H9 (cell line): ENCODE measurements at regions not wholly inside any gene's neighbourhood (a gene's known extent, or its start where the extent isn't known, plus 50 kb on each side); places are given as distances from the start of the nearest gene placed in this dataset.

Experiments used
- DNase-seq: peaks from one replicate; pipeline ENCODE4 v3.0.0-alpha.2; 2017
- H2AFZ ChIP-seq: one replicate; pipeline ENCODE4 v1.6.1; 2013; ENCODE audit warnings: mild to moderate bottlenecking, low read length, control low read depth, moderate library complexity
- H2AK5ac ChIP-seq: 2 replicates; pipeline ENCODE4 v1.6.1; 2013; ENCODE audit warnings: low read length, control low read depth, mixed read lengths; ENCODE audit not compliant: insufficient read length
- H2BK120ac ChIP-seq: one replicate; pipeline ENCODE4 v1.6.1; 2013; ENCODE audit warnings: low read depth, mild to moderate bottlenecking, low read length, control low read depth, inconsistent platforms; ENCODE audit not compliant: poor library complexity, severe bottlenecking
- H2BK12ac ChIP-seq: 2 replicates; pipeline ENCODE4 v1.6.1; 2013; ENCODE audit warnings: low read length, control low read depth, mixed read lengths, low read depth; ENCODE audit not compliant: insufficient read length
- H2BK15ac ChIP-seq: 2 replicates; pipeline ENCODE4 v1.6.1; 2013; ENCODE audit warnings: low read depth, low read length, control low read depth
- H2BK20ac ChIP-seq: one replicate; pipeline ENCODE4 v1.6.1; 2013; ENCODE audit warnings: low read depth, mild to moderate bottlenecking, low read length, control low read depth, inconsistent platforms; ENCODE audit not compliant: poor library complexity, severe bottlenecking
- H2BK5ac ChIP-seq: 2 replicates; pipeline ENCODE4 v1.6.1; 2013; ENCODE audit warnings: low read length, control low read depth, mixed read lengths; ENCODE audit not compliant: insufficient read length
- H3K14ac ChIP-seq: 2 replicates; pipeline ENCODE4 v1.6.1; 2013; ENCODE audit warnings: low read length, control low read depth; ENCODE audit not compliant: insufficient read depth
- H3K18ac ChIP-seq: 2 replicates; pipeline ENCODE4 v1.6.1; 2013; ENCODE audit warnings: low read depth, mild to moderate bottlenecking, mixed read lengths, low read length, control low read depth; ENCODE audit not compliant: insufficient read length
- H3K23ac ChIP-seq: 2 replicates; pipeline ENCODE4 v1.6.1; 2013; ENCODE audit warnings: low read length, control low read depth, mixed read lengths, low read depth; ENCODE audit not compliant: insufficient read length
- H3K23me2 ChIP-seq: 2 replicates; pipeline ENCODE4 v1.6.1; 2013; ENCODE audit warnings: low read depth, mild to moderate bottlenecking, mixed read lengths, low read length, control low read depth; ENCODE audit not compliant: insufficient read length, poor library complexity, severe bottlenecking
- H3K27ac ChIP-seq: 2 replicates; pipeline ENCODE4 v1.5.1; 2013; ENCODE audit warnings: low read length, control low read depth, mixed read lengths, low read depth; ENCODE audit not compliant: insufficient read length
- H3K27me3 ChIP-seq: 2 replicates; pipeline ENCODE4 v1.6.1; 2013; ENCODE audit warnings: low read length, control low read depth, inconsistent platforms; ENCODE audit not compliant: insufficient read depth
- H3K4ac ChIP-seq: 2 replicates; pipeline ENCODE4 v1.6.1; 2013; ENCODE audit warnings: low read depth, mild to moderate bottlenecking, control low read depth, inconsistent platforms, low read length, moderate library complexity
- H3K4me1 ChIP-seq: 2 replicates; pipeline ENCODE4 v1.6.1; 2013; ENCODE audit warnings: low read length, control low read depth, inconsistent platforms; ENCODE audit not compliant: insufficient read depth
- H3K4me2 ChIP-seq: 2 replicates; pipeline ENCODE4 v1.6.1; 2013; ENCODE audit warnings: low read length, control low read depth, mixed read lengths; ENCODE audit not compliant: insufficient read length, insufficient read depth
- H3K56ac ChIP-seq: 2 replicates; pipeline ENCODE4 v1.6.1; 2013; ENCODE audit warnings: low read depth, mild to moderate bottlenecking, mixed read lengths, low read length, control low read depth; ENCODE audit not compliant: insufficient read length
- H3K79me1 ChIP-seq: 2 replicates; pipeline ENCODE4 v1.6.1; 2013; ENCODE audit warnings: low read depth, mild to moderate bottlenecking, moderate library complexity, low read length, control low read depth, inconsistent platforms; ENCODE audit not compliant: insufficient read depth, poor library complexity, severe bottlenecking
- H3K79me2 ChIP-seq: 2 replicates; pipeline ENCODE4 v1.6.1; 2013; ENCODE audit warnings: low read length, control low read depth, inconsistent platforms; ENCODE audit not compliant: insufficient read depth
- H3K9ac ChIP-seq: 2 replicates; pipeline ENCODE4 v1.6.1; 2013; ENCODE audit warnings: low read length, control low read depth, mixed read lengths; ENCODE audit not compliant: insufficient read length; ENCODE audit errors: extremely low read depth
- H3K9me3 ChIP-seq: one replicate; pipeline ENCODE4 v1.6.1; 2013; ENCODE audit warnings: low read depth, low read length, inconsistent platforms; ENCODE audit not compliant: control insufficient read depth
- H3T11ph ChIP-seq: one replicate; pipeline ENCODE4 v1.6.1; 2013; ENCODE audit warnings: mild to moderate bottlenecking, low read length, control low read depth, inconsistent platforms
- H4K20me1 ChIP-seq: one replicate; pipeline ENCODE4 v1.6.1; 2013; ENCODE audit not compliant: control insufficient read depth, insufficient read length, insufficient read depth
- H4K5ac ChIP-seq: 2 replicates; pipeline ENCODE4 v1.6.1; 2013; ENCODE audit warnings: low read depth, mild to moderate bottlenecking, mixed read lengths, low read length, control low read depth; ENCODE audit not compliant: insufficient read length
- H4K8ac ChIP-seq: replicated peaks from 2 replicates; pipeline ENCODE4 v1.6.1; 2013; ENCODE audit warnings: low read length, control low read depth, mixed read lengths, low read depth; ENCODE audit not compliant: insufficient read length
- H4K91ac ChIP-seq: 2 replicates; pipeline ENCODE4 v1.6.1; 2013; ENCODE audit warnings: low read depth, mild to moderate bottlenecking, moderate library complexity, mixed read lengths, low read length, control low read depth; ENCODE audit not compliant: insufficient read length
- H3K27ac Mint-ChIP-seq, 3 experiments: 2 replicates in 2 of 3; 3 replicates in 1 of 3; pipeline ENCODE4 v1.8.0; 2020 to 2021; ENCODE audit warnings: mixed read lengths in 3 of 3, mild to moderate bottlenecking in 1 of 3, moderate library complexity in 1 of 3
- H3K27me3 Mint-ChIP-seq: 2 replicates; pipeline ENCODE4 v1.8.0; 2021; ENCODE audit warnings: low read depth, mild to moderate bottlenecking, moderate library complexity, mixed read lengths
- H3K36me3 Mint-ChIP-seq, 3 experiments: 2 replicates in 2 of 3; 3 replicates in 1 of 3; pipeline ENCODE4 v1.8.0; 2020 to 2021; ENCODE audit warnings: low read depth in 3 of 3, mixed read lengths in 3 of 3; ENCODE audit not compliant: insufficient read depth in 1 of 3
- H3K4me1 Mint-ChIP-seq, 2 experiments: 2 replicates each; pipeline ENCODE4 v1.8.0; 2020; ENCODE audit warnings: mixed read lengths in 2 of 2
- H3K4me3 Mint-ChIP-seq, 2 experiments: 2 replicates in 1 of 2; 3 replicates in 1 of 2; pipeline ENCODE4 v1.8.0; 2020 to 2021; ENCODE audit warnings: mild to moderate bottlenecking in 2 of 2, mixed read lengths in 2 of 2, moderate library complexity in 1 of 2
- H3K9me3 Mint-ChIP-seq, 2 experiments: 2 replicates in 1 of 2; 3 replicates in 1 of 2; pipeline ENCODE4 v1.8.0; 2020; ENCODE audit warnings: mild to moderate bottlenecking in 2 of 2, mixed read lengths in 2 of 2, moderate library complexity in 1 of 2
- WGBS: extraction: QIAGEN DNeasy Blood & Tissue Kit; methylation state at CpG from one replicate; pipeline ENCODE4 v1.1.7; 2013; ENCODE audit warnings: missing lambda C conversion rate, low lambda C conversion rate, mixed read lengths; ENCODE audit not compliant: insufficient read length; ENCODE audit errors: extremely low coverage; 5-methylcytosine and 5-hydroxymethylcytosine counted together
- TF ChIP-seq, protein P1 (sequence below): fragments of 200-600 bp; sonication (generic); conservative IDR thresholded peaks from 3 replicates; pipeline ENCODE4 v1.8.0; 2021; ENCODE audit warnings: antibody characterized with exemption, mild to moderate bottlenecking

DNA sequence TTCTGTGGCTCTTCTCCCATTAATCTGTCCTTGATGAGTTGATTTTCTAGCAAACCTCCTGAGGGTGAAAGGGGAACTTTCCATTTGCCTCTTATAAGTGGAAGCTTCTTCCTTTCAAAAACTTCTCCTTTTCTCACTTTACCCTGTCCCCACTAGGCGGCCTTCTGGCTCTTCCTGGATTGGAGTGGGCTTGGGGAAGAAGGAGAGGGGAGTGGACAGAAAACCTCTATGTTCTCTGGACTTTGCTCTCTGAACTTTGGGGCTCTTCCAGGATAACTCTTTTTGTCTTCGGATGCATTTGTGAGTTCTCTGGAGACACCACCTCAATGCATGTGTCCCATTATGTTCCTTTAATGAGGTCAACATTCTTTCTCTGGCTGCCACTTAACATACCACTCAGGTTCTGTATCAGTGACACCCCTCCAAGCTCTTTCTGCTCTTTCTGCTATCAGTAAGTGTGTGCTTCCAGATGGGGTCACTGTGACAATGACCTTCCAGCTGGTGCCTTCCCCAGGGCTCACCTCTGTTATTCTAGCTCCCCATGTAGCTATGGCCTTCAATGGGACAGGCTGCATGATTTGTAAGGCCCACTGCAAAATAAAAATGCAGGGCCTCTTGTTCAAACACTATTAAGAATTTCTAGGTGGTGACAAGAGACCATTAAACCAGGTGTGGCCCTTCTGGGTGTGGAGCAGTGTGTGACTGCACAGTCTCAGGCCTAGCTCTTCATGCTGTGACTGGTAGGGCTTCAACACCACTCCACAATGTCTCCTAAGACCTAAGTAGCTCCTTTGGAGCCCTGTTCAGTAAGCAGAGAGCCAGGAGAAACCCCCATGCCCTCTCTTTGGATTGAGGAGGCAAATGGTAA, 389.2 kb downstream of the EFNB2 start:
- Histone ChIP-seq H4K8ac (no peak overlapping the region), H2BK5ac (no peak overlapping the region), H4K91ac (no peak overlapping the region), H2BK12ac (no peak overlapping the region), H3K18ac (no peak overlapping the region), H3K23me2 (no peaks in the 10 kb centered on the region), H3K9ac (no peak overlapping the region), H2BK15ac (0 out of 2 replicates have a peak overlapping the region, but pooled peaks have one; percentile 40), H2AK5ac (no peak overlapping the region), H3K4me2 (no peak overlapping the region), H3T11ph (no peak overlapping the region), H3K27me3 (no peaks in the 10 kb centered on the region), H2BK120ac (no peak overlapping the region), H2AFZ (no peak overlapping the region), H3K56ac (no peak overlapping the region), H4K5ac (no peak overlapping the region), H3K23ac (no peak overlapping the region), H3K4me1 (peaks cover 6% of the 10 kb centered on the region; the same call in 1 of the 2 replicates), H3K27ac (no peak overlapping the region), H3K14ac (no peak overlapping the region), H3K79me1 (no peaks in the 10 kb centered on the region), H3K79me2 (no peaks in the 10 kb centered on the region), H4K20me1 (no peaks in the 10 kb centered on the region), H2BK20ac (no peak overlapping the region), H3K4ac (no peak overlapping the region), H3K9me3 (no peaks in the 10 kb centered on the region)
- Mint-ChIP-seq H3K27ac (peak overlapping the region in 2 of 3 experiments; percentile 5 to 74; a peak in 3 of 7 replicates), H3K4me1 (peaks cover 47 to 48% of the 10 kb centered on the region in 2 experiments), H3K36me3 (peaks cover 5 to 7% (median 6%) of the 10 kb centered on the region in 3 experiments; a peak in 4 of 7 replicates), H3K27me3 (no peaks in the 10 kb centered on the region; the same call in 1 of the 2 replicates), H3K4me3 (no peak overlapping the region), H3K9me3 (no peaks in the 10 kb centered on the region)
- WGBS: no CpG with 5 or more reads among the region's 2 CpGs
- TF ChIP-seq, protein P1, sequence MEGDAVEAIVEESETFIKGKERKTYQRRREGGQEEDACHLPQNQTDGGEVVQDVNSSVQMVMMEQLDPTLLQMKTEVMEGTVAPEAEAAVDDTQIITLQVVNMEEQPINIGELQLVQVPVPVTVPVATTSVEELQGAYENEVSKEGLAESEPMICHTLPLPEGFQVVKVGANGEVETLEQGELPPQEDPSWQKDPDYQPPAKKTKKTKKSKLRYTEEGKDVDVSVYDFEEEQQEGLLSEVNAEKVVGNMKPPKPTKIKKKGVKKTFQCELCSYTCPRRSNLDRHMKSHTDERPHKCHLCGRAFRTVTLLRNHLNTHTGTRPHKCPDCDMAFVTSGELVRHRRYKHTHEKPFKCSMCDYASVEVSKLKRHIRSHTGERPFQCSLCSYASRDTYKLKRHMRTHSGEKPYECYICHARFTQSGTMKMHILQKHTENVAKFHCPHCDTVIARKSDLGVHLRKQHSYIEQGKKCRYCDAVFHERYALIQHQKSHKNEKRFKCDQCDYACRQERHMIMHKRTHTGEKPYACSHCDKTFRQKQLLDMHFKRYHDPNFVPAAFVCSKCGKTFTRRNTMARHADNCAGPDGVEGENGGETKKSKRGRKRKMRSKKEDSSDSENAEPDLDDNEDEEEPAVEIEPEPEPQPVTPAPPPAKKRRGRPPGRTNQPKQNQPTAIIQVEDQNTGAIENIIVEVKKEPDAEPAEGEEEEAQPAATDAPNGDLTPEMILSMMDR: peak; percentile 47; the same call in 1 of the 3 replicates
- no peak for DNase-seq
